H1 (cell line): ENCODE measurements at regions not wholly inside any gene's neighbourhood (a gene's known extent, or its start where the extent isn't known, plus 50 kb on each side); places are given as distances from the start of the nearest gene placed in this dataset.
A peak's percentile ranks its signal among the peaks of the same experiment; 100 is the strongest.

Experiments
- CTCF ChIA-PET: fragments of 300-600 bp; sonication (Branson Sonifier 250); formaldehyde crosslinking; loops from one replicate; lab custom pipeline; 2021; ENCODE audit not compliant: partially characterized antibody; lab: Charles Lee
- POLR2A ChIA-PET: fragments of 300-600 bp; sonication (Branson Sonifier 250); formaldehyde crosslinking; loops from one replicate; lab custom pipeline; 2021; ENCODE audit warnings: inconsistent platforms; ENCODE audit not compliant: partially characterized antibody; lab: Charles Lee
- DNase-seq, 2 experiments: peaks; one replicate each; pipeline versions ENCODE4 v3.0.0 to v3.0.0-alpha.2; 2010 to 2022; ENCODE audit warnings: low spot score in 2 of 2, low read depth in 1 of 2, mixed read lengths in 1 of 2
- FAIRE-seq: peaks from 2 replicates; lab custom pipeline; 2011; peaks lifted over from hg19 to GRCh38; lab: Jason Lieb, UNC
- H2AFZ ChIP-seq: 2 replicates; pipeline ENCODE4 v1.8.1; 2012; ENCODE audit warnings: low read length, inconsistent platforms
- H2AK5ac ChIP-seq: 2 replicates; pipeline ENCODE4 v1.6.1; 2013; ENCODE audit warnings: low read depth, low read length
- H2BK120ac ChIP-seq: replicated peaks from 2 replicates; pipeline ENCODE3; 2013; ENCODE audit warnings: low read depth, low read length, inconsistent platforms
- H2BK12ac ChIP-seq: 2 replicates; pipeline ENCODE4 v1.6.1; 2013; ENCODE audit warnings: low read depth, low read length
- H2BK15ac ChIP-seq: 2 replicates; pipeline ENCODE4 v1.6.1; 2013; ENCODE audit warnings: low read length
- H2BK20ac ChIP-seq: 2 replicates; pipeline ENCODE4 v1.6.1; 2013; ENCODE audit warnings: low read length
- H2BK5ac ChIP-seq: 2 replicates; pipeline ENCODE4 v1.6.1; 2013; ENCODE audit warnings: low read depth, low read length
- H3K14ac ChIP-seq: 2 replicates; pipeline ENCODE4 v1.6.1; 2013; ENCODE audit warnings: inconsistent platforms; ENCODE audit not compliant: insufficient read length
- H3K18ac ChIP-seq: 2 replicates; pipeline ENCODE4 v1.6.1; 2013; ENCODE audit warnings: low read length; ENCODE audit errors: extremely low read depth
- H3K23ac ChIP-seq: 2 replicates; pipeline ENCODE4 v1.6.1; 2013; ENCODE audit warnings: inconsistent platforms; ENCODE audit not compliant: insufficient read length
- H3K23me2 ChIP-seq: 2 replicates; pipeline ENCODE4 v1.6.1; 2013; ENCODE audit warnings: low read depth, low read length
- H3K27ac ChIP-seq: 2 replicates; pipeline ENCODE4 v1.6.1; 2011; ENCODE audit warnings: low read depth, low read length, inconsistent platforms
- H3K27me3 ChIP-seq, 4 experiments: replicated peaks in 1 of 4; 1 replicate in 1 of 4; 2 replicates in 3 of 4; pipeline versions ENCODE4 v1.6.1 to v1.8.1; 2011 to 2013; ENCODE audit warnings: low read length in 3 of 4, mild to moderate bottlenecking in 3 of 4, inconsistent platforms in 2 of 4, mixed read lengths in 2 of 4, moderate library complexity in 1 of 4; ENCODE audit not compliant: control insufficient read depth in 3 of 4, insufficient read depth in 3 of 4; ENCODE audit errors: extremely low read depth in 1 of 4
- H3K36me3 ChIP-seq, 4 experiments: 2 replicates each; pipeline versions ENCODE4 v1.6.1 to v1.8.1; 2011 to 2013; ENCODE audit warnings: mild to moderate bottlenecking in 4 of 4, low read length in 3 of 4, moderate library complexity in 2 of 4, control low read depth in 1 of 4, inconsistent platforms in 1 of 4; ENCODE audit not compliant: insufficient read depth in 4 of 4, control insufficient read depth in 2 of 4
- H3K4ac ChIP-seq: replicated peaks from 2 replicates; pipeline ENCODE3; 2013; ENCODE audit warnings: low read length, low read depth, mixed read lengths, inconsistent platforms; ENCODE audit not compliant: insufficient read length
- H3K4me1 ChIP-seq, 4 experiments: replicated peaks in 1 of 4; 1 replicate in 1 of 4; 2 replicates in 3 of 4; pipeline versions ENCODE4 v1.6.1 to v1.8.1; 2011 to 2013; ENCODE audit warnings: low read length in 3 of 4, inconsistent platforms in 2 of 4, mixed read lengths in 1 of 4; ENCODE audit not compliant: insufficient read depth in 4 of 4, control insufficient read depth in 3 of 4
- H3K4me2 ChIP-seq, 2 experiments: 2 replicates each; pipeline versions ENCODE4 v1.6.1 to v1.8.1; 2011 to 2013; ENCODE audit warnings: low read depth in 2 of 2, low read length in 2 of 2, control low read depth in 1 of 2, inconsistent platforms in 1 of 2, mild to moderate bottlenecking in 1 of 2; ENCODE audit not compliant: insufficient read depth in 1 of 2
- H3K4me3 ChIP-seq, 4 experiments: fragments of 200-600, 300-600 bp in 1 of 4; sonication (generic), shearing (Covaris generic), sonication (Bioruptor Twin) in 1 of 4; 2 replicates each; pipeline versions ENCODE4 v1.5.1 to v1.8.1; 2011 to 2016; ENCODE audit warnings: low read length in 4 of 4, low read depth in 3 of 4, control low read depth in 2 of 4, inconsistent platforms in 2 of 4, mild to moderate bottlenecking in 2 of 4, mixed read lengths in 1 of 4, moderate library complexity in 1 of 4; ENCODE audit not compliant: insufficient read depth in 2 of 4; ENCODE audit errors: extremely low read depth in 1 of 4
- H3K56ac ChIP-seq: replicated peaks from 2 replicates; pipeline ENCODE3; 2013; ENCODE audit warnings: low read depth, mild to moderate bottlenecking, mixed read lengths, low read length, inconsistent platforms; ENCODE audit not compliant: insufficient read length
- H3K79me1 ChIP-seq: 2 replicates; pipeline ENCODE4 v1.6.1; 2013; ENCODE audit warnings: low read depth, low read length, control low read depth
- H3K79me2 ChIP-seq, 2 experiments: 2 replicates each; pipeline versions ENCODE4 v1.6.1 to v1.8.1; 2012 to 2013; ENCODE audit warnings: low read length in 2 of 2, mild to moderate bottlenecking in 2 of 2, inconsistent platforms in 1 of 2; ENCODE audit not compliant: insufficient read depth in 2 of 2, control insufficient read depth in 1 of 2
- H3K9ac ChIP-seq, 4 experiments: replicated peaks in 1 of 4; 1 replicate in 1 of 4; 2 replicates in 3 of 4; pipeline versions ENCODE4 v1.6.1 to v1.8.1; 2011 to 2013; ENCODE audit warnings: low read depth in 3 of 4, low read length in 3 of 4, control low read depth in 2 of 4, mild to moderate bottlenecking in 2 of 4, moderate library complexity in 2 of 4, inconsistent platforms in 1 of 4; ENCODE audit errors: extremely low read depth in 1 of 4
- H3K9me3 ChIP-seq, 2 experiments: 2 replicates each; pipeline versions ENCODE4 v1.6.1 to v1.8.1; 2012 to 2013; ENCODE audit warnings: mild to moderate bottlenecking in 2 of 2, moderate library complexity in 2 of 2, control low read depth in 1 of 2, inconsistent platforms in 1 of 2, low read depth in 1 of 2, low read length in 1 of 2, mixed read lengths in 1 of 2; ENCODE audit not compliant: insufficient read depth in 2 of 2
- H4K20me1 ChIP-seq, 2 experiments: replicated peaks in 1 of 2; 2 replicates each; pipeline versions ENCODE3 to v1.8.1; 2011 to 2013; ENCODE audit warnings: inconsistent platforms in 2 of 2, low read length in 2 of 2, mild to moderate bottlenecking in 1 of 2; ENCODE audit not compliant: insufficient read depth in 2 of 2, control insufficient read depth in 1 of 2
- H4K5ac ChIP-seq: 2 replicates; pipeline ENCODE4 v1.6.1; 2013; ENCODE audit warnings: low read length, low read depth, mixed read lengths, inconsistent platforms; ENCODE audit not compliant: insufficient read length
- H4K8ac ChIP-seq: 2 replicates; pipeline ENCODE4 v1.8.0; 2013; ENCODE audit warnings: mild to moderate bottlenecking, moderate library complexity, low read length, inconsistent platforms; ENCODE audit not compliant: insufficient read depth; ENCODE audit errors: extremely low read depth
- H4K91ac ChIP-seq: replicated peaks from 2 replicates; pipeline ENCODE3; 2013; ENCODE audit warnings: low read length, mixed read lengths, inconsistent platforms; ENCODE audit not compliant: insufficient read length
- HDAC2 ChIP-seq, 2 experiments: fragments of 300-600 bp in 1 of 2; sonication (generic) in 1 of 2; IDR thresholded peaks; 2 replicates each; pipeline ENCODE4 v1.6.1; 2011 to 2012; ENCODE audit warnings: low read depth in 2 of 2, low read length in 2 of 2, mild to moderate bottlenecking in 2 of 2, moderate library complexity in 2 of 2, borderline replicate concordance in 1 of 2, inconsistent platforms in 1 of 2
- RAD21 ChIP-seq, 2 experiments: IDR thresholded peaks in 1 of 2; conservative IDR thresholded peaks in 1 of 2; 2 replicates each; pipeline ENCODE4 v1.6.1; 2011; ENCODE audit warnings: low read depth in 2 of 2, low read length in 2 of 2, improper control_type of control experiment in 1 of 2, inconsistent platforms in 1 of 2, mild to moderate bottlenecking in 1 of 2, moderate library complexity in 1 of 2
- WGBS, 2 experiments: shearing (Covaris generic) in 1 of 2; methylation state at CpG; one replicate each; pipeline versions ENCODE4 v1.1.6 to v1.1.7; 2013 to 2015; ENCODE audit warnings: low lambda C conversion rate in 2 of 2, mixed read lengths in 2 of 2, inconsistent platforms in 1 of 2, low coverage in 1 of 2, missing lambda C conversion rate in 1 of 2; ENCODE audit not compliant: insufficient replicate concordance in 2 of 2, insufficient coverage in 1 of 2, insufficient read length in 1 of 2; ENCODE audit errors: extremely low coverage in 1 of 2, missing lambda C conversion rate in 1 of 2; 5-methylcytosine and 5-hydroxymethylcytosine counted together

DNA sequence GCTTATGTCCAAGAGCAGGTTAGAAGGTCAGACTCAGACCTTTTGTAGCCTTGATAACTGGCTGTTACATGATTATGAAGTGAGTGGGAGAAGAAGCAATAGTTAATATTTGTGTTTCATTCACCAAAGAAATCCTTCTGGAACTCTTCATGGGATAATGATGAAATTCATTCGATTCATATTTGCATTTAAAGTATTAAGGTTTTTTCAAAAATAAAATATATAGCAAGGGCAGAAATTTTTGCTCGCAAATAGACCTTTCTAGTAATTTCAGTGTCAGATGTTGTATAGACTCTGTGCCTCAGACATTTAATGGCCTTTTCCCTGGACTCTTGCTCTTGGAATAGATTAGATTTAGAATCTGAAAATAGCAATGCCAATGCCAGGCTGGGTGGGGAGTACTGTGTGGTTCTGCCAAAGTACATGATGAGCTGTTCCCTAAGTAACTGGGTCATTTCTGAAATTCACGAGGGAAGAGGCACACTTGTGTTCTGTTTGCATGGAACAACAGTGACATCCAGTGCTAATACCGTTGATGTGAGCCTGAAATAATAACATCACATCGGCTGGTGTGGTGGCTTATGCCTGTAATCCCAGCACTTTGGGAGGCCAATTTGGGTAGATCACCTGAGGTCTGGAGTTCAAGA, 119.2 kb downstream of the MBL2 start:
- no peak overlapping the region for H2BK5ac ChIP-seq
- H3K36me3 ChIP-seq: no peaks in the 10 kb centered on the region
- no peak overlapping the region for H3K4ac ChIP-seq
- no peak overlapping the region for H3K23ac ChIP-seq
- no peak overlapping the region for H3K18ac ChIP-seq
- peak in 1 of 2 experiments; percentile 33; a peak in 2 of 4 replicates for TF ChIP-seq RAD21 (IDR thresholded peaks at IDR 0.05 in 1 of 2, conservative IDR thresholded peaks at IDR 0.05 in 1 of 2; ENCODE audit: low read depth in 2 of 2, low read length in 2 of 2)
- no peak for TF ChIP-seq HDAC2 (IDR thresholded peaks at IDR 0.05; ENCODE audit: borderline replicate concordance in 1 of 2, low read depth in 2 of 2, low read length in 2 of 2)
- ChIA-PET CTCF (interaction anchor here (0.8 to 4.1 kb wide), 3 partner anchors 8 to 125 kb away, joined by 3 to 25 read pairs (median 3); no protein-coding TSS in a partner anchor), POLR2A (no interaction called here)
- no peak for DNase-seq
- no peak overlapping the region for H3K27ac ChIP-seq
- H3K4me3 ChIP-seq: no peak overlapping the region
- H2BK120ac ChIP-seq: no peak overlapping the region
- H3K4me1 ChIP-seq: no peaks in the 10 kb centered on the region
- H3K4me2 ChIP-seq: no peak overlapping the region
- H3K79me2 ChIP-seq: no peaks in the 10 kb centered on the region
- no peaks in the 10 kb centered on the region for H4K20me1 ChIP-seq
- no peak overlapping the region for H3K9ac ChIP-seq
- H3K14ac ChIP-seq: no peak overlapping the region
- no peaks in the 10 kb centered on the region for H3K23me2 ChIP-seq
- no peak overlapping the region for H4K5ac ChIP-seq
- H2BK20ac ChIP-seq: no peak overlapping the region
- H4K8ac ChIP-seq: no peak overlapping the region
- 96% methylated on average over 5 of the region's 5 CpGs; no CpG with 5 or more reads in 1 of the 2 experiments for WGBS, 2 experiments
- H3K56ac ChIP-seq: no peak overlapping the region
- H3K27me3 ChIP-seq: no peaks in the 10 kb centered on the region
- H3K79me1 ChIP-seq: no peaks in the 10 kb centered on the region
- no peak for FAIRE-seq
- H2AK5ac ChIP-seq: no peak overlapping the region
- no peak overlapping the region for H2BK15ac ChIP-seq
- H2AFZ ChIP-seq: no peak overlapping the region
- H2BK12ac ChIP-seq: no peak overlapping the region
- no peak overlapping the region for H4K91ac ChIP-seq
- no peaks in the 10 kb centered on the region for H3K9me3 ChIP-seq
